Esophagus muscularis mucosa (tissue), 3 donors: ENCODE measurements at regions not wholly inside any gene's neighbourhood (a gene's known extent, or its start where the extent isn't known, plus 50 kb on each side); places are given as distances from the start of the nearest gene placed in this dataset.

Experiments
- POLR2A ChIP-seq: fragments of 450-650 bp; IDR thresholded peaks from one replicate; pipeline ENCODE4 v1.6.1; 2017; ENCODE audit warnings: antibody characterized with exemption, moderate library complexity, mild to moderate bottlenecking, low read depth
- POLR2AphosphoS5 ChIP-seq, 2 donors: sonication (generic); formaldehyde crosslinking; IDR thresholded peaks; one replicate each; pipeline ENCODE4 v1.6.1; 2017; ENCODE audit warnings: antibody characterized with exemption in 2 of 2
- TF ChIP-seq, protein P1 (sequence below), 3 experiments: fragments of 200-600 bp in 2 of 3; fragments of 450-650 bp in 1 of 3; sonication (generic) in 2 of 3; IDR thresholded peaks; one replicate each; pipeline ENCODE4 v1.5.1; 2017 to 2019; ENCODE audit warnings: antibody characterized with exemption in 3 of 3, mild to moderate bottlenecking in 2 of 3, moderate library complexity in 1 of 3

DNA sequence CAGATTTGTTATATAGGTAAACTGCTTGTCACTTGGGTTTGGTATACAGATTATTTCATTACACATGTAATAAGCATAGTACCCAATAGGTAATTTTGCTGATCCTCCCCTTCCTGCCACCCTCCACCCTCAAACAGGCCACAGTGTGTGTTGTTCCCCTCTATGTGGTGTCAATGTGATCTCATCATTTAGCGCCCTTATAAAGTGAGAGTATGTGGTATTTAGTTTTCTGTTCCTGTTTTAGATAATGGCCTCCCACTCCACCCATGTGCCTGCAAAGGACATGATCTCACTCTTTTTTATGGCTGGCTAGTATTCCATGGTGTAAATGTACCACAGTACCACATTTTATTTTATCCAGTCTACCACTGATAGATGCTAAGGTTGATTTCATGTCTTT is 522.1 kb upstream of the LRRC7 start:
- TF ChIP-seq, protein P1, sequence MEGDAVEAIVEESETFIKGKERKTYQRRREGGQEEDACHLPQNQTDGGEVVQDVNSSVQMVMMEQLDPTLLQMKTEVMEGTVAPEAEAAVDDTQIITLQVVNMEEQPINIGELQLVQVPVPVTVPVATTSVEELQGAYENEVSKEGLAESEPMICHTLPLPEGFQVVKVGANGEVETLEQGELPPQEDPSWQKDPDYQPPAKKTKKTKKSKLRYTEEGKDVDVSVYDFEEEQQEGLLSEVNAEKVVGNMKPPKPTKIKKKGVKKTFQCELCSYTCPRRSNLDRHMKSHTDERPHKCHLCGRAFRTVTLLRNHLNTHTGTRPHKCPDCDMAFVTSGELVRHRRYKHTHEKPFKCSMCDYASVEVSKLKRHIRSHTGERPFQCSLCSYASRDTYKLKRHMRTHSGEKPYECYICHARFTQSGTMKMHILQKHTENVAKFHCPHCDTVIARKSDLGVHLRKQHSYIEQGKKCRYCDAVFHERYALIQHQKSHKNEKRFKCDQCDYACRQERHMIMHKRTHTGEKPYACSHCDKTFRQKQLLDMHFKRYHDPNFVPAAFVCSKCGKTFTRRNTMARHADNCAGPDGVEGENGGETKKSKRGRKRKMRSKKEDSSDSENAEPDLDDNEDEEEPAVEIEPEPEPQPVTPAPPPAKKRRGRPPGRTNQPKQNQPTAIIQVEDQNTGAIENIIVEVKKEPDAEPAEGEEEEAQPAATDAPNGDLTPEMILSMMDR (IDR thresholded peaks at IDR 0.05), result no peak
- TF ChIP-seq POLR2AphosphoS5 (IDR thresholded peaks at IDR 0.05) (no peak), POLR2A (no peak)
